Vagina (tissue), 2 donors: ENCODE measurements at regions not wholly inside any gene's neighbourhood (a gene's known extent, or its start where the extent isn't known, plus 50 kb on each side); places are given as distances from the start of the nearest gene placed in this dataset.

Experiments
- DNase-seq, 2 donors: peaks; one replicate each; pipeline ENCODE4 v3.0.0-alpha.2; 2017; ENCODE audit errors: extremely low spot score in 2 of 2
- H3K27ac ChIP-seq: fragments of 200-600 bp; sonication (generic); one replicate; pipeline ENCODE4 v1.5.1; 2019
- H3K27me3 ChIP-seq: fragments of 200-600 bp; sonication (generic); one replicate; pipeline ENCODE4 v1.5.1; 2019
- H3K36me3 ChIP-seq, 2 donors: fragments of 200-600 bp; sonication (generic); one replicate each; pipeline ENCODE4 v1.5.1; 2017 to 2019
- H3K4me1 ChIP-seq: fragments of 200-600 bp; sonication (generic); one replicate; pipeline ENCODE4 v1.5.1; 2019
- H3K4me3 ChIP-seq, 2 donors: fragments of 200-600 bp; sonication (generic); 1 replicate in 1 of 2; 2 replicates in 1 of 2; pipeline ENCODE4 v1.5.1; 2016 to 2019
- H3K9me3 ChIP-seq: fragments of 200-600 bp; sonication (generic); one replicate; pipeline ENCODE4 v1.5.1; 2019
- CTCF ChIP-seq, 3 experiments: fragments of 450-650 bp in 2 of 3; fragments of 200-600 bp in 1 of 3; sonication (generic) in 1 of 3; IDR thresholded peaks; one replicate each; pipeline ENCODE4 v1.5.1; 2017 to 2019; ENCODE audit warnings: antibody characterized with exemption in 3 of 3, mild to moderate bottlenecking in 2 of 3, moderate library complexity in 2 of 3
- POLR2A ChIP-seq, 2 donors: fragments of 450-650 bp; IDR thresholded peaks; one replicate each; pipeline ENCODE4 v1.6.1; 2017; ENCODE audit warnings: antibody characterized with exemption in 2 of 2, mild to moderate bottlenecking in 2 of 2, moderate library complexity in 2 of 2
- POLR2AphosphoS5 ChIP-seq, 2 donors: sonication (generic); formaldehyde crosslinking; IDR thresholded peaks; one replicate each; pipeline ENCODE4 v1.9.0; 2017; ENCODE audit warnings: antibody characterized with exemption in 2 of 2, mild to moderate bottlenecking in 2 of 2, low read depth in 1 of 2; ENCODE audit not compliant: insufficient read depth in 1 of 2
- intact Hi-C: fragments of 100-400 bp; cut with DNase I; formaldehyde crosslinking; loops from one replicate; pipeline ENCODE4 v1.15.1; 2023

- Histone ChIP-seq H3K4me1 (no peaks in the 10 kb centered on the region), H3K36me3 (no peaks in the 10 kb centered on the region), H3K9me3 (no peaks in the 10 kb centered on the region), H3K27ac (no peak overlapping the region), H3K4me3 (no peak overlapping the region), H3K27me3 (no peaks in the 10 kb centered on the region)
- DNase-seq, result no peak
- no peak for TF ChIP-seq POLR2AphosphoS5 (IDR thresholded peaks at IDR 0.05; ENCODE audit: insufficient read depth in 1 of 2, low read depth in 1 of 2)
- no peak for TF ChIP-seq POLR2A (IDR thresholded peaks at IDR 0.05)
- TF ChIP-seq CTCF (IDR thresholded peaks at IDR 0.05), result no peak
- intact Hi-C loops, result no loop called here
Measured at GRCh38 chr9:105975886-105976645, 281.7 kb downstream of the TMEM38B start.

DNA sequence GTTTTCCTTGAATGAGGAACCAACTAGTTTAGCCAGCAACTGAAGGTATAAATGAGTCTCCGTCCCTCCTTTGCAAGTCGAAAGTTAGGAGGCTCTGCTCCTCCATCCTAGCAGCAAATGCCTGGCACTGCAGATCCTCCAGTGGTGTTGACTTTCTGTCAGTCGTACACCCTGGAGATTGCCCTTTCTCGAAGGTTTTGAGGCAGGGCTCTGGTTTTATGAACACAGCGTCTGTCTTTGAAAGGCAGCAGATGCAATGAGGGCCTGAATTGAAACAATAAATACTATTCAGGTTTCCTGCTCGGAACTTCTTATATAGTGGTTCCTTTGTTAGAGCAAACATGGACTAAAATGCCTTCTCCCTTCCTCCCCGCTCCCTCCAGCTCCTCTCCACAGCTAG, 284.0 kb downstream of the TMEM38B start:
- H3K27me3 ChIP-seq, result no peaks in the 10 kb centered on the region
- H3K9me3 ChIP-seq, result no peaks in the 10 kb centered on the region
- no peak overlapping the region for H3K27ac ChIP-seq
- TF ChIP-seq POLR2A (IDR thresholded peaks at IDR 0.05), result no peak
- TF ChIP-seq CTCF (IDR thresholded peaks at IDR 0.05), result no peak
- no peak for TF ChIP-seq POLR2AphosphoS5 (IDR thresholded peaks at IDR 0.05; ENCODE audit: insufficient read depth in 1 of 2, low read depth in 1 of 2)
- intact Hi-C loops, result no loop called here
- H3K4me3 ChIP-seq, result no peak overlapping the region
- H3K36me3 ChIP-seq, result no peaks in the 10 kb centered on the region
- DNase-seq, result no peak
- H3K4me1 ChIP-seq, result no peaks in the 10 kb centered on the region

GRCh38 chr9:105978826-105979225, 284.5 kb downstream of the TMEM38B start:
- H3K27ac ChIP-seq, result no peak overlapping the region
- TF ChIP-seq POLR2AphosphoS5 (IDR thresholded peaks at IDR 0.05; ENCODE audit: insufficient read depth in 1 of 2, low read depth in 1 of 2) (no peak), CTCF (IDR thresholded peaks at IDR 0.05) (no peak)
- intact Hi-C loops, result no loop called here
- H3K9me3 ChIP-seq, result no peaks in the 10 kb centered on the region
- no peak overlapping the region for H3K4me3 ChIP-seq
- no peaks in the 10 kb centered on the region for H3K4me1 ChIP-seq
- no peak for DNase-seq
- no peaks in the 10 kb centered on the region for H3K27me3 ChIP-seq
- no peaks in the 10 kb centered on the region for H3K36me3 ChIP-seq

GRCh38 chr9:105979290-105979689, 284.9 kb downstream of the TMEM38B start:
- Histone ChIP-seq H3K4me3 (no peak overlapping the region), H3K36me3 (no peaks in the 10 kb centered on the region), H3K27ac (no peak overlapping the region), H3K4me1 (no peaks in the 10 kb centered on the region), H3K27me3 (no peaks in the 10 kb centered on the region), H3K9me3 (no peaks in the 10 kb centered on the region)
- no peak for DNase-seq
- intact Hi-C loops, result no loop called here
- TF ChIP-seq POLR2A (IDR thresholded peaks at IDR 0.05) (no peak), POLR2AphosphoS5 (IDR thresholded peaks at IDR 0.05; ENCODE audit: insufficient read depth in 1 of 2, low read depth in 1 of 2) (no peak), CTCF (IDR thresholded peaks at IDR 0.05) (no peak)

DNA sequence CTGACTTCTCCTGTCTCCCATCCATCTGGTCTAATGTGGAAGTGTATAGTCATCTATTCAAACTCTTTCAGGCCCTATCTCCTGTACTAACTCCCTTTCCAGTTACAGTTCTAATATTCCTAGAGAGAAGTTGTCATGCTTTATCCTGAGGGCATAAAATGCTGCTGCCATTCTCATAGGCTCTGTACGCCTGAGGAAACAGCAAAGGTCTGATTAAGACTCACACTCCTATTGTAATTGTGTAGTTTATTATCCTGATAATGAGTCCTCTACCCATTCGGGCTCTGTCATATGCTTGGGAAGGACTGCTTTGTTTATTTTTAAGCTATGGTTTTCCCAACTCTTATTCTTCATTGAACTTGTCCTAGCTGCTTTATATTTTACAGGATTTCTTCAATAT, 290.4 kb downstream of the TMEM38B start:
- DNase-seq, result no peak
- Histone ChIP-seq H3K9me3 (no peaks in the 10 kb centered on the region), H3K4me1 (no peaks in the 10 kb centered on the region), H3K27ac (no peak overlapping the region), H3K27me3 (no peaks in the 10 kb centered on the region), H3K36me3 (no peaks in the 10 kb centered on the region), H3K4me3 (no peak overlapping the region)
- no peak for TF ChIP-seq POLR2AphosphoS5 (IDR thresholded peaks at IDR 0.05; ENCODE audit: insufficient read depth in 1 of 2, low read depth in 1 of 2)
- TF ChIP-seq POLR2A (IDR thresholded peaks at IDR 0.05), result no peak
- TF ChIP-seq CTCF (IDR thresholded peaks at IDR 0.05), result no peak
- intact Hi-C loops, result no loop called here
